Tibial artery (tissue), 4 donors: ENCODE measurements at regions not wholly inside any gene's neighbourhood (a gene's known extent, or its start where the extent isn't known, plus 50 kb on each side); places are given as distances from the start of the nearest gene placed in this dataset.

Experiments
- DNase-seq, 2 donors: peaks; one replicate each; pipeline ENCODE4 v3.0.0-alpha.2; 2019
- H3K27ac ChIP-seq, 2 donors: fragments of 200-600 bp; sonication (generic) in 1 of 2; 1 replicate in 1 of 2; 2 replicates in 1 of 2; pipeline ENCODE4 v1.5.1; 2018 to 2019; ENCODE audit warnings: mild to moderate bottlenecking in 1 of 2
- H3K27me3 ChIP-seq, 2 donors: fragments of 200-600 bp; sonication (generic) in 1 of 2; one replicate each; pipeline versions ENCODE4 v1.5.1 to v1.6.0; 2016 to 2019
- H3K36me3 ChIP-seq, 3 donors: fragments of 200-600 bp; sonication (generic) in 2 of 3; one replicate each; pipeline ENCODE4 v1.5.1; 2016 to 2019; ENCODE audit warnings: mild to moderate bottlenecking in 2 of 3
- H3K4me1 ChIP-seq, 4 donors: fragments of 200-600 bp; sonication (generic) in 2 of 4; 1 replicate in 3 of 4; 2 replicates in 1 of 4; pipeline ENCODE4 v1.5.1; 2016 to 2019
- H3K4me3 ChIP-seq, 2 donors: fragments of 200-600 bp; sonication (generic) in 1 of 2; 1 replicate in 1 of 2; 2 replicates in 1 of 2; pipeline ENCODE4 v1.5.1; 2018 to 2019; ENCODE audit warnings: mild to moderate bottlenecking in 2 of 2
- H3K9me3 ChIP-seq, 3 donors: fragments of 200-600 bp; sonication (generic) in 1 of 3; one replicate each; pipeline ENCODE4 v1.5.1; 2016 to 2019
- CTCF ChIP-seq, 2 experiments: fragments of 200-600 bp in 1 of 2; fragments of 450-650 bp in 1 of 2; IDR thresholded peaks; one replicate each; pipeline ENCODE4 v1.5.1; 2017 to 2019; ENCODE audit warnings: antibody characterized with exemption in 2 of 2, mild to moderate bottlenecking in 1 of 2, moderate library complexity in 1 of 2
- intact Hi-C: fragments of 100-400 bp; cut with DNase I; formaldehyde crosslinking; loops from one replicate; pipeline ENCODE4 v1.15.0; 2023; ENCODE audit warnings: low total_unique reads

- TF ChIP-seq CTCF (IDR thresholded peaks at IDR 0.05): no peak
- H3K27me3 ChIP-seq: peaks cover 0 to 5% of the 10 kb centered on the region in 2 donors
- H3K4me1 ChIP-seq: no peaks in the 10 kb centered on the region
- DNase-seq: no peak
- H3K4me3 ChIP-seq: no peak overlapping the region
- H3K36me3 ChIP-seq: no peaks in the 10 kb centered on the region
- intact Hi-C loops: no loop called here
- no peak overlapping the region for H3K27ac ChIP-seq
- peaks cover 0 to 4% (median 0%) of the 10 kb centered on the region in 3 donors for H3K9me3 ChIP-seq
Measured at GRCh38 chr15:57835119-57835518, 128.6 kb downstream of the POLR2M start.

GRCh38 chr15:57849317-57849716 lies 142.8 kb downstream of the POLR2M start:
- H3K4me3 ChIP-seq: no peak overlapping the region
- intact Hi-C loops: no loop called here
- H3K9me3 ChIP-seq: no peaks in the 10 kb centered on the region
- H3K36me3 ChIP-seq: no peaks in the 10 kb centered on the region
- H3K27ac ChIP-seq: no peak overlapping the region
- H3K4me1 ChIP-seq: no peaks in the 10 kb centered on the region
- peaks cover 0 to 4% of the 10 kb centered on the region in 2 donors for H3K27me3 ChIP-seq
- no peak for TF ChIP-seq CTCF (IDR thresholded peaks at IDR 0.05)
- no peak for DNase-seq

GRCh38 chr15:57854531-57854930 lies 148.0 kb downstream of the POLR2M start:
- H3K4me3 ChIP-seq: no peak overlapping the region
- no peaks in the 10 kb centered on the region for H3K9me3 ChIP-seq
- H3K36me3 ChIP-seq: no peaks in the 10 kb centered on the region
- no peaks in the 10 kb centered on the region for H3K4me1 ChIP-seq
- no peak for TF ChIP-seq CTCF (IDR thresholded peaks at IDR 0.05)
- no peak for DNase-seq
- H3K27ac ChIP-seq: no peak overlapping the region
- no peaks in the 10 kb centered on the region for H3K27me3 ChIP-seq
- intact Hi-C loops: no loop called here

- no peak overlapping the region for H3K4me3 ChIP-seq
- no peaks in the 10 kb centered on the region for H3K9me3 ChIP-seq
- H3K4me1 ChIP-seq: no peaks in the 10 kb centered on the region
- DNase-seq: no peak
- intact Hi-C loops: no loop called here
- no peaks in the 10 kb centered on the region for H3K27me3 ChIP-seq
- no peaks in the 10 kb centered on the region for H3K36me3 ChIP-seq
- H3K27ac ChIP-seq: no peak overlapping the region
- no peak for TF ChIP-seq CTCF (IDR thresholded peaks at IDR 0.05)
Measured at GRCh38 chr15:57857871-57858270, 151.4 kb downstream of the POLR2M start.

- Histone ChIP-seq H3K27ac (no peak overlapping the region), H3K4me1 (no peaks in the 10 kb centered on the region), H3K27me3 (no peaks in the 10 kb centered on the region), H3K9me3 (no peaks in the 10 kb centered on the region), H3K4me3 (no peak overlapping the region), H3K36me3 (no peaks in the 10 kb centered on the region)
- TF ChIP-seq CTCF (IDR thresholded peaks at IDR 0.05): no peak
- no peak for DNase-seq
- intact Hi-C loops: no loop called here
Measured at GRCh38 chr15:57859130-57859685, 152.7 kb downstream of the POLR2M start.
